ENCODE measurements at regions not wholly inside any gene's neighbourhood (a gene's known extent, or its start where the extent isn't known, plus 50 kb on each side); places are given as distances from the start of the nearest gene placed in this dataset.

DNA sequence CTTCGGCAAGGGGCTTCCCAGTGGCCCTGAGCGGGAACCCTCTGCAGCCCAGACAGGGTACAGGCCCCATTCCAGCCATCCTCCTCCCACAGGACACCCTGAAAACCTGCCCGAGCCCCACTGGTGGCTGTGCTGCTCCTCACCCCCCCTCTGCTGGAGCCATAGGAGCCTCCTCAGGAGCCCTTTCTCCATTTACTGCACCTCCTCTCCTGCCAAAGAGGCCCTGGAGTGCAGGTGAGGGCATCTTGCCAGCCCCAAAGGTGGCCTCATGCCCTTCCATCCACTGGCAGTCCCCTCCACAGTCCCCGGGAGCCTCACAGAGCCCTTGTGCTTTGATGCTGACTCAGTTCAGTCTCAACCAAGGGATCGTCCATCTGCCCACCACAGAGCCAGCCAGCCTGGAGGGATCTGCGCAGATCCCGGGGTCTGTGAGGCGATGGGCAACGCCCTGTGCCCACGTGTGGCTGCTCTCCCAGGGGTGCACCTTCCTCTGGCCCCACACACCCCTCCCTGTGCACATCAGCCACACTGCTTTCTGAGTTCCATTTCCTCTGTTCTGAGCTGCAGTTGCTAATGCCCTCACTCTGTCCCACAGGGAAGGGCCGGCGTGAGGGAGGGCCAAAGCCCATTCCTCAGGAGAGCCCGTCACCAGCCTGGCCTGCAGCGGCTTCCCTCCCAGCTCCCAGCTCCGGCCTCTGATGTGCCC is 228.5 kb downstream of the DLL1 start:
- TF ChIP-seq CREB1 (CRISPR knock-in tag; IDR thresholded peaks at IDR 0.05) (no peak), CBFB (CRISPR knock-in tag; IDR thresholded peaks at IDR 0.05; ENCODE audit: low read depth) (no peak), ESRRA (CRISPR knock-in tag; IDR thresholded peaks at IDR 0.05; ENCODE audit: borderline replicate concordance) (no peak)
- TF ChIP-seq, protein P1, sequence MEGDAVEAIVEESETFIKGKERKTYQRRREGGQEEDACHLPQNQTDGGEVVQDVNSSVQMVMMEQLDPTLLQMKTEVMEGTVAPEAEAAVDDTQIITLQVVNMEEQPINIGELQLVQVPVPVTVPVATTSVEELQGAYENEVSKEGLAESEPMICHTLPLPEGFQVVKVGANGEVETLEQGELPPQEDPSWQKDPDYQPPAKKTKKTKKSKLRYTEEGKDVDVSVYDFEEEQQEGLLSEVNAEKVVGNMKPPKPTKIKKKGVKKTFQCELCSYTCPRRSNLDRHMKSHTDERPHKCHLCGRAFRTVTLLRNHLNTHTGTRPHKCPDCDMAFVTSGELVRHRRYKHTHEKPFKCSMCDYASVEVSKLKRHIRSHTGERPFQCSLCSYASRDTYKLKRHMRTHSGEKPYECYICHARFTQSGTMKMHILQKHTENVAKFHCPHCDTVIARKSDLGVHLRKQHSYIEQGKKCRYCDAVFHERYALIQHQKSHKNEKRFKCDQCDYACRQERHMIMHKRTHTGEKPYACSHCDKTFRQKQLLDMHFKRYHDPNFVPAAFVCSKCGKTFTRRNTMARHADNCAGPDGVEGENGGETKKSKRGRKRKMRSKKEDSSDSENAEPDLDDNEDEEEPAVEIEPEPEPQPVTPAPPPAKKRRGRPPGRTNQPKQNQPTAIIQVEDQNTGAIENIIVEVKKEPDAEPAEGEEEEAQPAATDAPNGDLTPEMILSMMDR (IDR thresholded peaks at IDR 0.05): no peak
- TF ChIP-seq, protein P2, sequence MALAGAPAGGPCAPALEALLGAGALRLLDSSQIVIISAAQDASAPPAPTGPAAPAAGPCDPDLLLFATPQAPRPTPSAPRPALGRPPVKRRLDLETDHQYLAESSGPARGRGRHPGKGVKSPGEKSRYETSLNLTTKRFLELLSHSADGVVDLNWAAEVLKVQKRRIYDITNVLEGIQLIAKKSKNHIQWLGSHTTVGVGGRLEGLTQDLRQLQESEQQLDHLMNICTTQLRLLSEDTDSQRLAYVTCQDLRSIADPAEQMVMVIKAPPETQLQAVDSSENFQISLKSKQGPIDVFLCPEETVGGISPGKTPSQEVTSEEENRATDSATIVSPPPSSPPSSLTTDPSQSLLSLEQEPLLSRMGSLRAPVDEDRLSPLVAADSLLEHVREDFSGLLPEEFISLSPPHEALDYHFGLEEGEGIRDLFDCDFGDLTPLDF (CRISPR knock-in tag; IDR thresholded peaks at IDR 0.05): no peak
- TF ChIP-seq, protein P3, sequence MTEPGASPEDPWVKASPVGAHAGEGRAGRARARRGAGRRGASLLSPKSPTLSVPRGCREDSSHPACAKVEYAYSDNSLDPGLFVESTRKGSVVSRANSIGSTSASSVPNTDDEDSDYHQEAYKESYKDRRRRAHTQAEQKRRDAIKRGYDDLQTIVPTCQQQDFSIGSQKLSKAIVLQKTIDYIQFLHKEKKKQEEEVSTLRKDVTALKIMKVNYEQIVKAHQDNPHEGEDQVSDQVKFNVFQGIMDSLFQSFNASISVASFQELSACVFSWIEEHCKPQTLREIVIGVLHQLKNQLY (CRISPR knock-in tag; IDR thresholded peaks at IDR 0.05): no peak

Measured in WTC11 (cell line).